Astrocyte (in vitro differentiated cells and primary cell): ENCODE measurements at regions not wholly inside any gene's neighbourhood (a gene's known extent, or its start where the extent isn't known, plus 50 kb on each side); places are given as distances from the start of the nearest gene placed in this dataset.
A peak's percentile ranks its signal among the peaks of the same experiment; 100 is the strongest.
"Not testable (repeated sequence)": the region's sequence is repeated elsewhere in the genome, so short reads cannot be mapped to it uniquely, and the experiment has no call there.

ENCODE experiments used
- DNase-seq: peaks from one replicate; pipeline ENCODE4 v3.0.0-alpha.2; 2010; ENCODE audit warnings: low read depth
- FAIRE-seq: peaks from 2 replicates; lab custom pipeline; 2011; peaks lifted over from hg19 to GRCh38; lab: Jason Lieb, UNC
- H2AFZ ChIP-seq: 2 replicates; pipeline ENCODE4 v1.6.0; 2012; ENCODE audit warnings: low read depth, low read length, inconsistent platforms
- H3K27ac ChIP-seq: 2 replicates; pipeline ENCODE4 v1.5.1; 2011; ENCODE audit warnings: low read depth, low read length, inconsistent platforms
- H3K27me3 ChIP-seq: 2 replicates; pipeline ENCODE4 v1.6.0; 2011; ENCODE audit warnings: low read length, inconsistent platforms; ENCODE audit not compliant: insufficient read depth
- H3K36me3 ChIP-seq: 2 replicates; pipeline ENCODE4 v1.5.1; 2011; ENCODE audit warnings: low read length, inconsistent platforms; ENCODE audit not compliant: insufficient read depth
- H3K4me1 ChIP-seq: 2 replicates; pipeline ENCODE4 v1.5.1; 2011; ENCODE audit warnings: low read length, inconsistent platforms; ENCODE audit not compliant: insufficient read depth
- H3K4me2 ChIP-seq: 2 replicates; pipeline ENCODE4 v1.6.0; 2012; ENCODE audit warnings: low read length, inconsistent platforms
- H3K4me3 ChIP-seq: 2 replicates; pipeline ENCODE4 v1.5.1; 2011; ENCODE audit warnings: low read depth, mild to moderate bottlenecking, low read length, inconsistent platforms; ENCODE audit not compliant: insufficient read depth
- H3K79me2 ChIP-seq: 2 replicates; pipeline ENCODE4 v1.6.0; 2012; ENCODE audit warnings: mild to moderate bottlenecking, low read length, inconsistent platforms; ENCODE audit not compliant: insufficient read depth
- H3K9ac ChIP-seq: 2 replicates; pipeline ENCODE4 v1.6.0; 2012; ENCODE audit warnings: mild to moderate bottlenecking, low read length, inconsistent platforms
- H3K9me3 ChIP-seq: 2 replicates; pipeline ENCODE4 v1.5.1; 2012; ENCODE audit warnings: low read depth, mild to moderate bottlenecking, low read length, inconsistent platforms; ENCODE audit not compliant: insufficient read depth
- H4K20me1 ChIP-seq: 2 replicates; pipeline ENCODE4 v1.6.0; 2012; ENCODE audit warnings: low read length, inconsistent platforms; ENCODE audit not compliant: insufficient read depth
- H3K27ac Mint-ChIP-seq: one replicate; pipeline ENCODE4 v1.8.0; 2021; ENCODE audit warnings: mild to moderate bottlenecking, mixed read lengths; ENCODE audit not compliant: unreplicated experiment
- H3K27me3 Mint-ChIP-seq: one replicate; pipeline ENCODE4 v1.8.0; 2021; ENCODE audit warnings: low read depth, mixed read lengths; ENCODE audit not compliant: unreplicated experiment
- H3K36me3 Mint-ChIP-seq: one replicate; pipeline ENCODE4 v1.8.0; 2021; ENCODE audit warnings: low read depth, mixed read lengths; ENCODE audit not compliant: unreplicated experiment
- H3K4me1 Mint-ChIP-seq: one replicate; pipeline ENCODE4 v1.8.0; 2021; ENCODE audit warnings: low read depth, mixed read lengths; ENCODE audit not compliant: unreplicated experiment
- H3K4me3 Mint-ChIP-seq: one replicate; pipeline ENCODE4 v1.8.0; 2021; ENCODE audit warnings: mild to moderate bottlenecking, moderate library complexity, mixed read lengths; ENCODE audit not compliant: unreplicated experiment
- H3K9me3 Mint-ChIP-seq: one replicate; pipeline ENCODE4 v1.8.0; 2021; ENCODE audit warnings: mild to moderate bottlenecking, mixed read lengths; ENCODE audit not compliant: unreplicated experiment
- CTCF ChIP-seq: IDR thresholded peaks from 2 replicates; pipeline ENCODE4 v1.5.1; 2011; ENCODE audit warnings: low read depth, mild to moderate bottlenecking, inconsistent platforms, low read length, moderate library complexity; ENCODE audit not compliant: insufficient read depth
- EZH2 ChIP-seq: IDR thresholded peaks from 2 replicates; pipeline ENCODE4 v1.6.1; 2012; ENCODE audit warnings: mild to moderate bottlenecking, low read length, inconsistent platforms; ENCODE audit not compliant: insufficient read depth

GRCh38 chr2:20113004-20113796 is 61.8 kb upstream of the LAPTM4A start:
- Histone ChIP-seq H3K9me3 (peaks cover 2% of the 10 kb centered on the region), H3K9ac (no peak overlapping the region), H3K27ac (no peak overlapping the region), H3K27me3 (no peaks in the 10 kb centered on the region), H4K20me1 (no peaks in the 10 kb centered on the region), H3K4me1 (peaks cover 6% of the 10 kb centered on the region), H3K4me3 (no peak overlapping the region), H2AFZ (no peak overlapping the region), H3K4me2 (no peak overlapping the region), H3K79me2 (no peaks in the 10 kb centered on the region), H3K36me3 (no peaks in the 10 kb centered on the region)
- DNase-seq (no peak), FAIRE-seq (no peak)
- Mint-ChIP-seq H3K9me3 (no peaks in the 10 kb centered on the region), H3K27ac (peak overlapping the region; percentile 53), H3K27me3 (peaks cover 16% of the 10 kb centered on the region), H3K4me1 (peaks cover 9% of the 10 kb centered on the region), H3K36me3 (no peaks in the 10 kb centered on the region), H3K4me3 (no peak overlapping the region)
- no peak for TF ChIP-seq EZH2
- no peak for TF ChIP-seq CTCF

GRCh38 chr2:20112361-20112760 is 60.9 kb upstream of the LAPTM4A start:
- not testable (repeated sequence) for H4K20me1 ChIP-seq, H3K4me1 ChIP-seq, H3K36me3 Mint-ChIP-seq, H3K79me2 ChIP-seq, H3K4me3 ChIP-seq, H3K27me3 ChIP-seq, H2AFZ ChIP-seq, H3K4me1 Mint-ChIP-seq, H3K4me2 ChIP-seq, H3K4me3 Mint-ChIP-seq, H3K9me3 Mint-ChIP-seq, H3K9me3 ChIP-seq, H3K36me3 ChIP-seq, DNase-seq, H3K27ac Mint-ChIP-seq, H3K9ac ChIP-seq, FAIRE-seq, H3K27ac ChIP-seq
- peaks cover 21% of the 10 kb centered on the region for H3K27me3 Mint-ChIP-seq

- Histone ChIP-seq H2AFZ (peak overlapping the region; percentile 9), H3K27ac (no peak overlapping the region), H4K20me1 (no peaks in the 10 kb centered on the region), H3K27me3 (no peaks in the 10 kb centered on the region), H3K4me1 (peaks cover 6% of the 10 kb centered on the region), H3K4me2 (peak overlapping the region; percentile 22), H3K4me3 (no peak overlapping the region), H3K79me2 (no peaks in the 10 kb centered on the region), H3K9ac (no peak overlapping the region), H3K9me3 (peaks cover 2% of the 10 kb centered on the region), H3K36me3 (no peaks in the 10 kb centered on the region)
- no peak for DNase-seq
- Mint-ChIP-seq H3K4me1 (peaks cover 9% of the 10 kb centered on the region), H3K4me3 (no peak overlapping the region), H3K27me3 (peaks cover 24% of the 10 kb centered on the region), H3K36me3 (peaks cover 2% of the 10 kb centered on the region), H3K27ac (no peak overlapping the region), H3K9me3 (no peaks in the 10 kb centered on the region)
- TF ChIP-seq CTCF, result no peak
- TF ChIP-seq EZH2, result no peak
- no peak for FAIRE-seq
These were observed 60.1 kb upstream of the LAPTM4A start for GRCh38 chr2:20111311-20112131.
